ENCODE measurements at regions not wholly inside any gene's neighbourhood (a gene's known extent, or its start where the extent isn't known, plus 50 kb on each side); places are given as distances from the start of the nearest gene placed in this dataset.
"Not testable (repeated sequence)": the region's sequence is repeated elsewhere in the genome, so short reads cannot be mapped to it uniquely, and the experiment has no call there.

DNA sequence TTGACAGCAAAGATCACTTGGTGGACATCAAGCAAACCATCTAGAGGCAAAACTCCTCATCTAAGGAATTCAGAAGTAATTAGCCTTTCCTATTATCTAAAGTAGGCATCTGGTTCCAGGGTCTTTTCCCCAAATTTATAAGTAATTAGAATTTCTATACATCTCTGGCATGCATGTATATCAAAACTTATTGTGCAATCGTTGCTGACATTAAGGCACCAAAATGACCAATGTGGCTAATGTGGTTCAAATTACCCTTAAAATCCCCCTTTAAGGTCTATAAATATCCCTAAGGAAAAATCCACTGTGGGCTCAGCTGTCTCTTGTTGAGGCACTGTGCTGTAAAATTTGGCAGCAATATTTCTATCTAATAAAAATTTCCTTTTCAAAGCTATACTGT, 695.9 kb upstream of the LRRTM4 start:
- no peak overlapping the region for H3K4me3 ChIP-seq (ENCODE audit: low read length)

GRCh38 chr2:78237704-78238103, 715.5 kb upstream of the LRRTM4 start:
- Histone ChIP-seq H3K9ac (ENCODE audit: low read length) (no peak overlapping the region), H3K27ac (ENCODE audit: low read depth, low read length) (no peak overlapping the region), H3K36me3 (ENCODE audit: control insufficient read depth, insufficient read depth, low read length) (no peaks in the 10 kb centered on the region), H3K4me1 (ENCODE audit: control insufficient read depth, insufficient read depth, low read length) (no peaks in the 10 kb centered on the region), H3K27me3 (ENCODE audit: control insufficient read depth, insufficient read depth, low read length) (no peaks in the 10 kb centered on the region), H3K4me3 (ENCODE audit: low read length) (no peak overlapping the region)

More for the DNA sequence above, 695.9 kb upstream of the LRRTM4 start:
- Histone ChIP-seq H3K4me1 (ENCODE audit: control insufficient read depth, insufficient read depth, low read length) (no peaks in the 10 kb centered on the region), H3K27ac (ENCODE audit: low read depth, low read length) (no peak overlapping the region), H3K9ac (ENCODE audit: low read length) (no peak overlapping the region), H3K27me3 (ENCODE audit: control insufficient read depth, insufficient read depth, low read length) (no peaks in the 10 kb centered on the region), H3K36me3 (ENCODE audit: control insufficient read depth, insufficient read depth, low read length) (no peaks in the 10 kb centered on the region)

DNA sequence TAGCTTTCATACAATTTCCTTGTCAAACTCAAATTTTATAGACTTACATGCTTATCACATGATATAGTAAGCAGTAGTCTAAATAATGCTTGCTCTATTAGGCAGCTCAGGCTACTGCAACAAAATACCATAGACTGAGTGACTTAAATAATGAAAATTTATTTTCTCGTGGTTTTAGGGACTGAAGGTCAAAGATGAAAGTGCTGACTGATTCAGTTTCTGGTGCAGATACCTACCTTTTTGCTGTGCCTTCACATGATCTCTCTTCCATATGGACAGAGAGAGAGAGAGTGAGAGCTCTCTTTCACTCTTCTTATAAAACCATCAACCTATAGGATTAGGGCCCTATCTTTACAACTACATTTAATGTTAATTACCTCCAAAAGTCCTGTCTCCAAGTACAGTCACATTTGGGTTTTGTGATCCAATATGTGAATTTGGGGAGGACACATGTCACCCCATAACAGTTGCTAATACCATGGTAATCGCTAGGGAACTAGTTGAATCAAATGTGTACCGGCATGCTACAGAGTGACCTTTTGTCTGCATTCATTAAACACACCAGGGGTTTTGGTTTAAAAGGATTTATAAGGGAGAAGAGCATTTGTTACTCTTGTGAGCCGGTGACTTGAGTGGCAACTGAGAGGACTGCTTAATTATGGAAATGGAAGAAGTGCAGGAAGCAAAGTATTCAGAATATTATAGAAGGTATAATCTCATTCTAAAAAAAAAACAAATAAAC, 723.4 kb upstream of the LRRTM4 start:
- Histone ChIP-seq H3K27ac (ENCODE audit: low read depth, low read length) (no peak overlapping the region), H3K4me3 (ENCODE audit: low read length) (no peak overlapping the region), H3K9ac (ENCODE audit: low read length) (no peak overlapping the region), H3K36me3 (ENCODE audit: control insufficient read depth, insufficient read depth, low read length) (no peaks in the 10 kb centered on the region), H3K4me1 (ENCODE audit: control insufficient read depth, insufficient read depth, low read length) (no peaks in the 10 kb centered on the region), H3K27me3 (ENCODE audit: control insufficient read depth, insufficient read depth, low read length) (no peaks in the 10 kb centered on the region)

DNA sequence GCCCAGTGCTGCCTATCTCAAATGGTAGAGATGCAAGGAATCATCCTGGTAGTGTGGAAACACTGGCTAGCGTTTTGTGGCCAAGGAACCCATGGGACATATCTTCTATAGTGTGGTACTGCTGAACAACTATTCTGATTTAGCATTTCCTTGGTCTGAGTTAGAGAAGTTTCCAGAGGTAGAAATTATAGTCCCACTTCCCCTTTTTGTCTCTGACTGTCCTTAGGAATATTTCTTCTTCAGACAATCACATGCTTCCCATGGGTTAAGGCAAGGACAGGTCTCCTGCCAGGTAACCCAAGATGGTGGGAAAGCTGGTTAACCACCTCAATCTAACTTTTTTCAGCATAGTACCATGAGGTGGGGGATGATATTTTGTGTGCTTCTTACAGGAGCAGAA, 729.5 kb upstream of the LRRTM4 start:
- Histone ChIP-seq H3K9ac (ENCODE audit: low read length) (no peak overlapping the region), H3K4me1 (ENCODE audit: control insufficient read depth, insufficient read depth, low read length) (no peaks in the 10 kb centered on the region), H3K27me3 (ENCODE audit: control insufficient read depth, insufficient read depth, low read length) (no peaks in the 10 kb centered on the region), H3K36me3 (ENCODE audit: control insufficient read depth, insufficient read depth, low read length) (no peaks in the 10 kb centered on the region), H3K27ac (ENCODE audit: low read depth, low read length) (no peak overlapping the region), H3K4me3 (ENCODE audit: low read length) (no peak overlapping the region)

DNA sequence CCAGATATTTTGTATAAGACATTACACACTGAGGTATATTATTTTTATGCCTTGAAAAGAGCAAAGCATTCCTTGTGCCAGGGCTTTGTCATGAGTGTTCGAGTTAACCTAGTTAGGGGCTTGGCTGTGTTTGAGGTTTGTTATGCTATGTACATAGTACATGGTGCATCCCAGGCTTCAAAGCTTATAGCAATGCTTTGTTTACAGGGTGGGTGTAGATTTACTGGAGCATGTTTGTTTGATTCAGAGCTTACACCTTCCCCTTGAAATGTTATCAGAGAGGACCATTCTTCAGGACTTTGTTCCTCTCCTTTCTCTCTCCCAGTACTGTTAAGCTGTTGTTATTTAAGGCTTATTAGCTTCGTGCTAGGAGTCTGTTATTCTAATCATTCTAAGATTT, 738.7 kb upstream of the LRRTM4 start:
- Histone ChIP-seq H3K27ac (ENCODE audit: low read depth, low read length) (no peak overlapping the region), H3K4me3 (ENCODE audit: low read length) (no peak overlapping the region)

DNA sequence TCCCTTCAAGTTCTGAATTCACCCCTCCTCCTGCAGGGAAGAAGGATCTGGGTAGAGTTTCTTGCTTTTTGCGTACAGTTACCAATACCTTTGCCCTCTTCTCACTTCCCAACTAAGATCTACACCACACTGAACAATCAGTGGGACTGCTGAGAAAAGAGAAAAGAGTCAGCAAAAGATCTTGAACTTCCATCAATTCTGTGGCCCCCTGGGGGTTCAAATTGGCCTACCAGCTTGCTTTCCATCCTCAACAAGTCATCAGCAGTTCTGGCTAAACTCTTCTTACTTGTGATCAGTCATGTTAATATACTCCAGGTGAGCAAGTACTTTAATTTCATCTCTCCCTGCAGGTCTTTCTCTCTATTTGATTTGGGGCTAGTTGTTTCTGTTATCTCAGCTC, 739.3 kb upstream of the LRRTM4 start:
- H3K4me3 ChIP-seq (ENCODE audit: low read length) = no peak overlapping the region
- no peak overlapping the region for H3K9ac ChIP-seq (ENCODE audit: low read length)
- H3K27me3 ChIP-seq (ENCODE audit: control insufficient read depth, insufficient read depth, low read length) = no peaks in the 10 kb centered on the region
- H3K36me3 ChIP-seq (ENCODE audit: control insufficient read depth, insufficient read depth, low read length) = no peaks in the 10 kb centered on the region
- H3K27ac ChIP-seq (ENCODE audit: low read depth, low read length) = no peak overlapping the region
- H3K4me1 ChIP-seq (ENCODE audit: control insufficient read depth, insufficient read depth, low read length) = no peaks in the 10 kb centered on the region

More for the DNA sequence above, 738.7 kb upstream of the LRRTM4 start:
- Histone ChIP-seq H3K4me1 (ENCODE audit: control insufficient read depth, insufficient read depth, low read length) (no peaks in the 10 kb centered on the region), H3K9ac (ENCODE audit: low read length) (no peak overlapping the region), H3K27me3 (ENCODE audit: control insufficient read depth, insufficient read depth, low read length) (no peaks in the 10 kb centered on the region), H3K36me3 (ENCODE audit: control insufficient read depth, insufficient read depth, low read length) (no peaks in the 10 kb centered on the region)

- not testable (repeated sequence) for H3K36me3 ChIP-seq (ENCODE audit: control insufficient read depth, insufficient read depth, low read length); H3K4me3 ChIP-seq (ENCODE audit: low read length); H3K9ac ChIP-seq (ENCODE audit: low read length); H3K4me1 ChIP-seq (ENCODE audit: control insufficient read depth, insufficient read depth, low read length); H3K27ac ChIP-seq (ENCODE audit: low read depth, low read length); H3K27me3 ChIP-seq (ENCODE audit: control insufficient read depth, insufficient read depth, low read length)
These were observed 739.9 kb upstream of the LRRTM4 start for GRCh38 chr2:78262089-78262488.

GRCh38 chr2:78262713-78263375, 740.7 kb upstream of the LRRTM4 start:
- Histone ChIP-seq H3K27ac (ENCODE audit: low read depth, low read length) (no peak overlapping the region), H3K9ac (ENCODE audit: low read length) (no peak overlapping the region), H3K27me3 (ENCODE audit: control insufficient read depth, insufficient read depth, low read length) (no peaks in the 10 kb centered on the region), H3K4me3 (ENCODE audit: low read length) (no peak overlapping the region), H3K36me3 (ENCODE audit: control insufficient read depth, insufficient read depth, low read length) (no peaks in the 10 kb centered on the region), H3K4me1 (ENCODE audit: control insufficient read depth, insufficient read depth, low read length) (no peaks in the 10 kb centered on the region)

DNA sequence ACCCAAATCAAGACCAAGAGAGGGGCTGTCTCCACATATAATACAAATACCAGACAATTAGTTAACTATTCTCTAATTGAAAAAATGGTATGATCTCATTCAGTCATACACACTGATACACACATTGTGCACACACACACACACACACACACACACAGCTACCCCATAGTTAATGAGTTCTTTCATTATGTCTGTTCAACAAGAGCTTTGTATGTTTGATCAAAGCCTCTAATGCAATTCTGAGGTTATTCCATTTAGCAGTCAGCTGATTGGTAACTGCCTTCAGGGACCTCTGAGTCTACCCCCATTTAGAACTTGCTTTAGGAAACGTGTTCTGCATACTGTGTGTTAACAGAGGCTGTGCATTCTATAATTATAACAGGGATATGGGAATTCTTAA, 741.4 kb upstream of the LRRTM4 start:
- no peaks in the 10 kb centered on the region for H3K36me3 ChIP-seq (ENCODE audit: control insufficient read depth, insufficient read depth, low read length)
- H3K4me1 ChIP-seq (ENCODE audit: control insufficient read depth, insufficient read depth, low read length) = no peaks in the 10 kb centered on the region
- no peak overlapping the region for H3K27ac ChIP-seq (ENCODE audit: low read depth, low read length)
- H3K27me3 ChIP-seq (ENCODE audit: control insufficient read depth, insufficient read depth, low read length) = no peaks in the 10 kb centered on the region
- H3K4me3 ChIP-seq (ENCODE audit: low read length) = no peak overlapping the region
- no peak overlapping the region for H3K9ac ChIP-seq (ENCODE audit: low read length)

DNA sequence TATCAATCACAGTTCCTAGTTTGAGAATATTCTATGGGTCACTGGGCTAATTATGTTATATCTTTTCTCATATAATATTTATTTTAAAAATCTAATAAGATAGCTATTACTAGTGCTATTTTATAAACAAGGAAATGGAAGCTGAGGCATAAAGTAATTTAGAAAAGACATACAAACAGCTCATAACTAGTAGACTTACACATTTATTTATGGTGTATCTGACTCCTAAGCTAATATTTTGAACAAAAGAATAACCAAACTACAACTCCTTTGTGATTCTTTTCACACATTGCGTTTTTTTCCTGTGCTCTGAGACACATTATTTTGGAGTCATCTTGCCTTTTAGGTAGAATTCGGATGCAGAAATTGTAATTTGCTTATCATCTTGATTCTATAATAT, 742.0 kb upstream of the LRRTM4 start:
- Histone ChIP-seq H3K27me3 (ENCODE audit: control insufficient read depth, insufficient read depth, low read length) (no peaks in the 10 kb centered on the region), H3K9ac (ENCODE audit: low read length) (no peak overlapping the region), H3K4me3 (ENCODE audit: low read length) (no peak overlapping the region), H3K27ac (ENCODE audit: low read depth, low read length) (no peak overlapping the region), H3K36me3 (ENCODE audit: control insufficient read depth, insufficient read depth, low read length) (no peaks in the 10 kb centered on the region), H3K4me1 (ENCODE audit: control insufficient read depth, insufficient read depth, low read length) (no peaks in the 10 kb centered on the region)

GRCh38 chr2:78281164-78281563, 744.3 kb upstream of the REG3G start:
- no peak overlapping the region for H3K4me3 ChIP-seq (ENCODE audit: low read length)
- no peak overlapping the region for H3K9ac ChIP-seq (ENCODE audit: low read length)
- no peaks in the 10 kb centered on the region for H3K4me1 ChIP-seq (ENCODE audit: control insufficient read depth, insufficient read depth, low read length)
- H3K36me3 ChIP-seq (ENCODE audit: control insufficient read depth, insufficient read depth, low read length) = no peaks in the 10 kb centered on the region
- H3K27ac ChIP-seq (ENCODE audit: low read depth, low read length) = no peak overlapping the region
- H3K27me3 ChIP-seq (ENCODE audit: control insufficient read depth, insufficient read depth, low read length) = no peaks in the 10 kb centered on the region

DNA sequence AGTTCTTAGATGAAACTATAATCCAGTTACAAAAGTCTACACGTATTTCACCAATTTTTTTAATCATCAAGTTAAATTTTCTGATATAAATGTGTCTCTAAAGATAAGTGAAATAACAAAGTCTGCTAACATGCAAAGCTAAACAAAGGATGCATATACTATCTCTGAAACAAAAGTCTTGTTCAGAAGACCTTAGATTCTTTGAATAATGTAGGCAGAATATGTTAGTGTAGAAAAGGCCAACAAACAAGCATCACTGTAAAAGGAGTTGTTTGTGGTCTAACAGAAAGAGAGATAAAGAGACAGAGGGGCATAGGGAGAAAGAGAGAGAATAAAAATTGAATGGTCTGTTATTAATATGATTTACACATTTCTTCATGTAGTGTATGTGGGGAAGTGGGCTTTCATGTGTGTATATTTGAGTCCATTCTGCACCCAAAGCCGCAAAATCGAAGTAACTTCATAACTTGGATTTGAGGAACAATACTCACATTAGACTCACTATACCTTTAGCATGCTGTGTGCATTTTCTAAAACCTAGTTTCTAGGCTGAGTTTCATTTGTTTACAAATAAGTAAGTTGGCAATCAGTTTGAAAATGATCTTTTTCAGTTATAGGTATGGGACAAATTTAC, 734.8 kb upstream of the REG3G start:
- Histone ChIP-seq H3K36me3 (ENCODE audit: control insufficient read depth, insufficient read depth, low read length) (no peaks in the 10 kb centered on the region), H3K27me3 (ENCODE audit: control insufficient read depth, insufficient read depth, low read length) (no peaks in the 10 kb centered on the region), H3K27ac (ENCODE audit: low read depth, low read length) (no peak overlapping the region), H3K4me3 (ENCODE audit: low read length) (no peak overlapping the region), H3K9ac (ENCODE audit: low read length) (no peak overlapping the region), H3K4me1 (ENCODE audit: control insufficient read depth, insufficient read depth, low read length) (no peaks in the 10 kb centered on the region)

- no peak overlapping the region for H3K27ac ChIP-seq (ENCODE audit: low read depth, low read length)
- H3K36me3 ChIP-seq (ENCODE audit: control insufficient read depth, insufficient read depth, low read length) = no peaks in the 10 kb centered on the region
- no peaks in the 10 kb centered on the region for H3K27me3 ChIP-seq (ENCODE audit: control insufficient read depth, insufficient read depth, low read length)
- no peak overlapping the region for H3K9ac ChIP-seq (ENCODE audit: low read length)
- H3K4me3 ChIP-seq (ENCODE audit: low read length) = no peak overlapping the region
- no peaks in the 10 kb centered on the region for H3K4me1 ChIP-seq (ENCODE audit: control insufficient read depth, insufficient read depth, low read length)
These were observed 731.7 kb upstream of the REG3G start for GRCh38 chr2:78293768-78294167.
